Panc1 (cell line): ENCODE measurements at regions not wholly inside any gene's neighbourhood (a gene's known extent, or its start where the extent isn't known, plus 50 kb on each side); places are given as distances from the start of the nearest gene placed in this dataset.

ENCODE experiments used
- ATAC-seq: fragments of 200-7000 bp; cut with Tn5 transposase; 2 replicates; pipeline ENCODE4 v1.9.1; 2020; ENCODE audit warnings: mild to moderate bottlenecking, moderate library complexity
- BruUV-seq: library from RNA; stranded (reverse); fragments of 400-500 nt; replicated peaks from 2 replicates; lab custom pipeline; 2021; lab: Mats Ljungman, UMichigan
- CTCF ChIA-PET: fragments of 300-600 bp; sonication (Branson Sonifier 250); formaldehyde crosslinking; loops from one replicate; lab custom pipeline; 2022; ENCODE audit warnings: antibody characterized with exemption; lab: Charles Lee
- POLR2A ChIA-PET: fragments of 300-600 bp; sonication (Branson Sonifier 250); formaldehyde crosslinking; loops from one replicate; lab custom pipeline; 2022; ENCODE audit warnings: antibody characterized with exemption; lab: Charles Lee
- DNase-seq: peaks from one replicate; pipeline ENCODE4 v3.0.0-alpha.2; 2010; ENCODE audit warnings: low read depth, low spot score
- H3K27ac ChIP-seq: 2 replicates; pipeline ENCODE4 v1.5.1; 2011; ENCODE audit warnings: mild to moderate bottlenecking, low read length, inconsistent platforms
- H3K27me3 ChIP-seq: fragments of 200-500 bp; sonication (Bioruptor generic); 2 replicates; pipeline ENCODE4 v1.6.0; 2014; ENCODE audit warnings: low read length, inconsistent platforms; ENCODE audit not compliant: control insufficient read depth, insufficient read depth
- H3K36me3 ChIP-seq: fragments of 200-500 bp; sonication (Bioruptor generic); 2 replicates; pipeline ENCODE4 v1.5.1; 2014; ENCODE audit warnings: inconsistent platforms, mild to moderate bottlenecking, low read length, moderate library complexity; ENCODE audit not compliant: control insufficient read depth, insufficient read depth
- H3K4me1 ChIP-seq: 2 replicates; pipeline ENCODE4 v1.5.1; 2011; ENCODE audit warnings: inconsistent platforms, mild to moderate bottlenecking, low read length, moderate library complexity; ENCODE audit not compliant: control insufficient read depth, insufficient read depth
- H3K4me3 ChIP-seq, 2 experiments: 2 replicates each; pipeline ENCODE4 v1.5.1; 2011 to 2012; ENCODE audit warnings: low read depth in 2 of 2, low read length in 2 of 2, mild to moderate bottlenecking in 2 of 2, inconsistent platforms in 1 of 2, moderate library complexity in 1 of 2
- H3K9me3 ChIP-seq: fragments of 200-500 bp; sonication (Bioruptor generic); 2 replicates; pipeline ENCODE4 v1.5.1; 2014; ENCODE audit warnings: low read depth, mild to moderate bottlenecking, inconsistent platforms, low read length, moderate library complexity; ENCODE audit not compliant: control insufficient read depth, insufficient read depth
- CTCF ChIP-seq: fragments of 450-650 bp; IDR thresholded peaks from 2 replicates; pipeline ENCODE4 v1.5.1; 2017; ENCODE audit warnings: mild to moderate bottlenecking
- POLR2AphosphoS5 ChIP-seq: IDR thresholded peaks from 2 replicates; pipeline ENCODE4 v1.6.1; 2012; ENCODE audit warnings: mild to moderate bottlenecking, low read depth, low read length, moderate library complexity
- REST ChIP-seq, 2 experiments: IDR thresholded peaks; 2 replicates each; pipeline ENCODE4 v1.6.1; 2011 to 2012; ENCODE audit warnings: low read depth in 2 of 2, control low read depth in 1 of 2, low read length in 1 of 2, mild to moderate bottlenecking in 1 of 2, moderate library complexity in 1 of 2; ENCODE audit not compliant: insufficient read depth in 1 of 2
- SIN3A ChIP-seq: IDR thresholded peaks from 2 replicates; pipeline ENCODE4 v1.6.1; 2012; ENCODE audit warnings: low read depth, mild to moderate bottlenecking, low read length, moderate library complexity, borderline replicate concordance; ENCODE audit not compliant: insufficient read depth
- TCF7L2 ChIP-seq: IDR thresholded peaks from 2 replicates; pipeline ENCODE4 v1.6.1; 2011; ENCODE audit warnings: mild to moderate bottlenecking, low read depth, low read length, inconsistent platforms
- in situ Hi-C: cut with HindIII; loops from 2 replicates; pipeline ENCODE4 v1.10.0; 2016; ENCODE audit warnings: low sequenced_read_pairs, low pct_unique_long_range_greater_than_20kb
- intact Hi-C: fragments of 100-400 bp; cut with micrococcal nuclease; formaldehyde crosslinking; loops from one replicate; pipeline ENCODE4 v1.10.0; 2022; ENCODE audit not compliant: unreplicated experiment

DNA sequence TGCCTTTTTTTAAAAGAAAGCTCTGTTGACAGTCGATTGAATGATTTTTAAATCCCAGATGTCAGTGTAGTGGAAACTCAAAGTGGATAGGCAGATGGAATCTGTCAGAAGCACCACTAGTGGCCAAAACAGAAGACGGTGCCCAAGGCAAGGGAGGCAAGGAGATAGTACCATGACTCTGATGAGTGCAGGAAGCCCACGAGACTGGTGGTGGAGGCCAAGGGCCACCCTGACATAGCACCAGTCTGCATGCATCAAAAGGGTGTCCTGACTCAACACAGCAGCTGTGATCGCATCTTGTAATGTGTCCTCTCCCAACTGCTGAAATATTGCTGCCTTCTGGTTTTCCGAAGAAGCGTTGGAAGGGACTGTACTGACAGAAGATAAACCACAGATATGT, 124.1 kb upstream of the PAPPA2 start:
- TF ChIP-seq TCF7L2 (no peak), SIN3A (no peak), CTCF (no peak), REST (IDR thresholded peaks at IDR 0.05; ENCODE audit: insufficient read depth in 1 of 2, low read depth in 2 of 2, low read length in 1 of 2) (no peak), POLR2AphosphoS5 (no peak)
- no peaks in the 10 kb centered on the region for H3K36me3 ChIP-seq
- H3K9me3 ChIP-seq, result no peaks in the 10 kb centered on the region
- DNase-seq (no peak), ATAC-seq (no peak)
- H3K4me1 ChIP-seq, result no peaks in the 10 kb centered on the region
- no peak overlapping the region for H3K4me3 ChIP-seq
- ChIA-PET POLR2A (no interaction called here), CTCF (no interaction called here)
- no TSS peak for BruUV-seq
- in situ Hi-C loops (no loop called here), intact Hi-C loops (no loop called here)
- no peaks in the 10 kb centered on the region for H3K27me3 ChIP-seq
- no peak overlapping the region for H3K27ac ChIP-seq

DNA sequence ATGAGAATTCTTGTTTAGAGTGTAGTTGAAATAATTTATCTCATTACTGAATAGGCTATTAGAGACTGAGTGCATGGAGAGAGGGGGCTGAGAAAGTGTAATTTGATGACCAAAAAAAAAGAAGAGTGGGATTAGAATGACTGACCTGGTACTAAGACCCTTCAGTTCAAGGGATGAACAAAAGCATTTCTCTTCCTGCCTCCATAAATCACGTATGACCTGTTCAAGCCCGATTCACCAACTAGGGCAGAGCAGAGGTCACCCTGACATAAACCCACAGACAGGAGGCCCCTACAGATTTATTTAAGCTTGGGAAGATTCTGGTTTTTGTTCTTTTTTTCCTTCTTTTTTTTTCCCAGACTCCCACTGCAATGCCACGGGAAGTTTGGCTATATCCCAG, 123.7 kb upstream of the COP1 start:
- H3K27ac ChIP-seq, result no peak overlapping the region
- ChIA-PET CTCF (no interaction called here), POLR2A (no interaction called here)
- in situ Hi-C loops, result no loop called here
- H3K4me1 ChIP-seq, result no peaks in the 10 kb centered on the region
- DNase-seq (no peak), ATAC-seq (no peak)
- H3K27me3 ChIP-seq, result no peaks in the 10 kb centered on the region
- no TSS peak for BruUV-seq
- no peaks in the 10 kb centered on the region for H3K9me3 ChIP-seq
- TF ChIP-seq CTCF (no peak), SIN3A (no peak), REST (IDR thresholded peaks at IDR 0.05; ENCODE audit: insufficient read depth in 1 of 2, low read depth in 2 of 2, low read length in 1 of 2) (no peak), POLR2AphosphoS5 (no peak)
- H3K36me3 ChIP-seq, result no peaks in the 10 kb centered on the region
- intact Hi-C loops, result no loop called here
- H3K4me3 ChIP-seq, result no peak overlapping the region
